ENCODE measurements at regions not wholly inside any gene's neighbourhood (a gene's known extent, or its start where the extent isn't known, plus 50 kb on each side); places are given as distances from the start of the nearest gene placed in this dataset.

- TF ChIP-seq, protein P1, sequence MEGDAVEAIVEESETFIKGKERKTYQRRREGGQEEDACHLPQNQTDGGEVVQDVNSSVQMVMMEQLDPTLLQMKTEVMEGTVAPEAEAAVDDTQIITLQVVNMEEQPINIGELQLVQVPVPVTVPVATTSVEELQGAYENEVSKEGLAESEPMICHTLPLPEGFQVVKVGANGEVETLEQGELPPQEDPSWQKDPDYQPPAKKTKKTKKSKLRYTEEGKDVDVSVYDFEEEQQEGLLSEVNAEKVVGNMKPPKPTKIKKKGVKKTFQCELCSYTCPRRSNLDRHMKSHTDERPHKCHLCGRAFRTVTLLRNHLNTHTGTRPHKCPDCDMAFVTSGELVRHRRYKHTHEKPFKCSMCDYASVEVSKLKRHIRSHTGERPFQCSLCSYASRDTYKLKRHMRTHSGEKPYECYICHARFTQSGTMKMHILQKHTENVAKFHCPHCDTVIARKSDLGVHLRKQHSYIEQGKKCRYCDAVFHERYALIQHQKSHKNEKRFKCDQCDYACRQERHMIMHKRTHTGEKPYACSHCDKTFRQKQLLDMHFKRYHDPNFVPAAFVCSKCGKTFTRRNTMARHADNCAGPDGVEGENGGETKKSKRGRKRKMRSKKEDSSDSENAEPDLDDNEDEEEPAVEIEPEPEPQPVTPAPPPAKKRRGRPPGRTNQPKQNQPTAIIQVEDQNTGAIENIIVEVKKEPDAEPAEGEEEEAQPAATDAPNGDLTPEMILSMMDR (IDR thresholded peaks at IDR 0.05), result no peak
These were observed 468.5 kb upstream of the KCNMB2 start for GRCh38 chr3:178067721-178068120.

- TF ChIP-seq, protein P1 (IDR thresholded peaks at IDR 0.05), result no peak
These were observed 463.6 kb upstream of the KCNMB2 start for GRCh38 chr3:178072391-178073305.

DNA sequence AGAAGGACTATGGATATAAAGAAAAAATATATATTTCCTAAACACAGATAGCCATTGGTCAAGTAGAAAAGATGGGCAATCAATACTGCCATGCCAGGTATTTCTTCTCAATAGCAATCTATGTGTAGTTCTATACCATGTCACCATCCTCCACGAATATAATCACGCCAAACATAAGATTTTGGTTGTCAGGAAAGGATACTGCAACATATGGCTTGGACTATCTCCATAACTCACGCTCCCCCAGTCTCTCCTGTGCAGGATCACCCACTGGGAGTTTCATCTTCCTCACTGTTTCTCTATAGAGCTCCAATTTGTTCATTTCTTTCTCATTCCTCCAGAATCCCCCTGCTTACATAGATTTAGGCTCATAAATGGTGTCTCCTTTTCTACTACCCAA is 462.9 kb upstream of the KCNMB2 start:
- TF ChIP-seq, protein P1 (IDR thresholded peaks at IDR 0.05), result no peak

- TF ChIP-seq, protein P1 (IDR thresholded peaks at IDR 0.05), result no peak
These were observed 460.9 kb upstream of the KCNMB2 start for GRCh38 chr3:178075344-178075743.

GRCh38 chr3:178078953-178079352 is 457.3 kb upstream of the KCNMB2 start:
- TF ChIP-seq, protein P1 (IDR thresholded peaks at IDR 0.05), result no peak

- TF ChIP-seq, protein P1 (IDR thresholded peaks at IDR 0.05), result no peak
These were observed 456.3 kb upstream of the KCNMB2 start for GRCh38 chr3:178079966-178080365.

DNA sequence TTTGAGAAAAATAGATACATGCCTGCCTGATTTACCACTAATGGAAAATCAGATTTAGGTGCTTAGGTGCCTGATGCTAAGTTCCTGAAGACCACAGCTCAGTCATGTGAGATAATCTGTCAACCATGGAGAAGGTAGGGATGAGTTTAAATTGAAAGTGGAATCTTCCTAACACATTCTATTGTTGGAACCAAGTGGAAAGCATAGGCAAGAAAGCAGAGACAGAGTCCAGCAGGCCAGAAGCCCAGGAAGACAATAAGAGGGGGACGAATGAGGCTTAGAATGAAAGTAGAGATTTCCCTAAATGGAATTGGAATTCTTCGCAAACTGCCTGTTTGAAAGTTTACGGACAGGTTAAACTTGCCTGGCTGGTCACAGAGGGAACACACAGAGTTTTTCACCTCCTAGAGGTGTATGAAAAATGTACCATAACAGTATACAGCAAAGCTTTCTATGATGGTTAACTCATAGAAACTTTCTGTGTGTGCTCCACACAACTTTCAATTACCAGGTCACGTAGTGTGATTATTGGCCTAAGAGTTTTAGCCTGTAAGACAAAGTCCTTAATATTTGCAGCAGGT is 453.8 kb upstream of the KCNMB2 start:
- TF ChIP-seq, protein P1 (IDR thresholded peaks at IDR 0.05), result no peak; the same call in 1 of the 2 replicates

All from LNCAP (cell line).